ELF-1 (cell line): ENCODE measurements at regions not wholly inside any gene's neighbourhood (a gene's known extent, or its start where the extent isn't known, plus 50 kb on each side); places are given as distances from the start of the nearest gene placed in this dataset.
"Not testable (repeated sequence)": the region's sequence is repeated elsewhere in the genome, so short reads cannot be mapped to it uniquely, and the experiment has no call there.

Experiments used
- DNase-seq: peaks from one replicate; pipeline ENCODE4 v3.0.0-alpha.2; 2016; ENCODE audit warnings: low read depth, low spot score

DNA sequence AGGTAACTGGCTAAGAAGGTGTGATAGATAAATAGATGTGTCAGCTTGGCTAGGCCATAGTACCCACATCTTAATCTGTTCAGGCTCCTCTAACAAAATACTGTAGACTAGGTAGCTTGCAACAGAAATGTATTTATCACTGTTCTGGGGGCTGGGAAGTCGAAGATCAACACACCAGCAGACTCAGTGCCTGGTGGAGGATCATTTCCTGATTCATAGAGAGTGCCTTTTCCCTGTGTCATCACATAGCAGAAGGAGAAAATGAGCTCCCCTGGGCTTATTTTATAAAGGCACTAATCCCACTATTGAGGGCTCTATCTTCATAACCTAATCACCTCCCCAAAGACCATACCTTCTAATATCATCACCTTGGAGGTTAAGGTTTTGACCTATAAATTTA is 532.7 kb upstream of the OLFM3 start:
- no peak for DNase-seq

DNA sequence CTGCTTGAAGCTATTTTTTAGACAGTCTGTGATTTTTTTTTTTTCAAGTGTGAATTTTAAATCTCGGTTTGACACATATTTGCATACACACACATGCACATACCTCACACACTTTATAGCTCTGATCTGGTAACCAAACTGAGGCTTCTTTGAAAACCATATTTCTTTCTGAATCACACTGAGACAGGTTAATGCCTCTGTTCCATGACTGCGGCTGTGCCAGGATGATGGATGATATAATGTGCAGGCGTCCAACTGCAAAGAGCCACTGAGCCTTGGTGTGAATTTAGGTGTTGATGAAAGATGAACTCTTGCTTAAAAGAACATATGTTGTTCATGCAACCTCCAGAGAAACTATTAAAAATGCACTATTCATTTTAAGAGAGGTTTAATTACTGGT is 504.0 kb upstream of the OLFM3 start:
- DNase-seq = no peak

- DNase-seq = no peak
Observed at GRCh38 chr1:102498929-102499328, 502.2 kb upstream of the OLFM3 start.

DNA sequence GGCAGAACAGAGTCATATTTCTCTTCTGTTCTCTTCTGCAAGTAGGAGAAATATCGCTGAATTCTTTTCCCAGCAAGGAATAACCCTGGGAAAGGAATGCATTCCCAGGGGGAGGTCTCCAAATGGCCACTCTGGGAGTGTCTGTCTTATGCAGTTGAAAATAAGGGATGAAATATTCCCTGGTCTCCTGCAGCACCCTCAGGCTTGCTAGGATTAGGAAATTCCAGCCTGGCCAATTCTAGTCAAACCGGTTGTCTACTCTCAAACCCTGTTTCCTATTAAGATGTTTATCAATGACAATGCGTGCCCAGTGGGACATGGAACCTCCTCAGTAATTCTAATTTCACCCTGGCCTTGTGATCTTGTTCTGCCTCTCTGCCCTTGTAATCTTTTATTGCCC is 501.1 kb upstream of the OLFM3 start:
- peak; percentile 26 for DNase-seq

- DNase-seq = no peak
Observed at GRCh38 chr1:102472520-102472919, 475.8 kb upstream of the OLFM3 start.

GRCh38 chr1:102470767-102471166 is 474.0 kb upstream of the OLFM3 start:
- no peak for DNase-seq

DNA sequence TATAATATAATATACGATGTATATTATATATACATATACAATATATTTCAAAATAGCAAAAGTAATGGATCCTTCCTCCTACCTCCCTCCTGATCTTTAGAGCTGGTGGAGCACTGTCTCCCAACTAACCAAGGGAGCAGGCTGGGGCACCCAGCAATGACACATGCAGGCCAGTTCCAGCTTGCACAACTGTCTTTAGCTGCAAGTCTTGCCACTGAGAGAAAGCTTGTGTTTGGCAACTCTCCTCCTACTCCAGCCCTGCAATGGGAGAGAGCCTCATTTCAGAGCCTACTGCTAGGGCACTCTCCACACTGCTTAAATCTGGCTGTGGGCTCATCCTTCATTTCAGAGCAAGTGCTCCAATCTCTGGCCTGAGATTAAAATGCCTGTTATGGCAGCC is 469.8 kb upstream of the OLFM3 start:
- DNase-seq = no peak

GRCh38 chr1:102463328-102463727 is 466.6 kb upstream of the OLFM3 start:
- no peak for DNase-seq

DNA sequence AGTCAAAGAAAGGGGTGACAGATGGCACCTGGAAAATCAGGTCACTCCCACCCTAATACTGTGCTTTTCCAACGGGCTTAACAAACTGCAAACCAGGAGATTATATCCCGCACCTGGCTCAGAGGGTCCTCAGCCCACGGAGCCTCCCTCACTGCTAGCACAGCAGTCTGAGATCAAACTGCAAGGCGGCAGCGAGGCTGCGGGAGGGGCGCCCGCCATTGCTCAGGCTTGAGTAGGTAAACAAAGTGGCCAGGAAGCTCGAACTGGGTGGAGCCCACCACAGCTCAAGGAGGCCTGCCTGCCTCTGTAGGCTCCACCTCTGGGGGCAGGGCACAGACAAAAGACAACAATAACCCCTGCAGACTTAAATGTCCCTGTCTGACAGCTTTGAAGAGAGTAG is 445.6 kb upstream of the OLFM3 start:
- DNase-seq = not testable (repeated sequence)

DNA sequence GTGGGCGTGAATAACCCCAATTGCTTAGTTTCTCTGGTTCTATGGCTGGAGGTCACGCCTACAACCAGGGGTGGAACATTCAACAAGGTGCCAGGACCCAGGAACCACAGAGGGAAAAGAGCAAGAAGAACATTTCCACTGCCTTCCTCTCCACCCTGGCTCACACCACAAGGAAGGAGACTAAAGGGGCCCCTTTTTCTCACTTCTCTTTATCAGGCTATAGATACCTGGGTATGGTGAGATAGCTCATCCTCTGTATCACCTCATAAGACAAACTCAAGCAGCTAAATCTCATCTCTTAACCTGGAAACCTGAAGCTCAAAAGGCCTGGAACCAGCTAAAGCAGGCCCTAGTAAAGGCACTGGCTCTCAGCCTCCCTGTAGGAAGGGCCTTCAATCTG is 438.8 kb upstream of the OLFM3 start:
- no peak for DNase-seq

GRCh38 chr1:102434421-102434820 is 437.7 kb upstream of the OLFM3 start:
- peak; percentile 45 for DNase-seq

- DNase-seq = no peak
Observed at GRCh38 chr1:102431253-102431652, 434.5 kb upstream of the OLFM3 start.

- DNase-seq = no peak
Observed at GRCh38 chr1:102420034-102420433, 423.3 kb upstream of the OLFM3 start.
